Kidney (tissue), 13 donors: ENCODE measurements at regions not wholly inside any gene's neighbourhood (a gene's known extent, or its start where the extent isn't known, plus 50 kb on each side); places are given as distances from the start of the nearest gene placed in this dataset.

Source experiments
- DNase-seq, 5 donors: peaks; one replicate each; pipeline ENCODE4 v3.0.0-alpha.2; 2013 to 2020
- FAIRE-seq: peaks from 2 replicates; lab custom pipeline; 2012; peaks lifted over from hg19 to GRCh38; lab: Jason Lieb, UNC
- H3K27ac ChIP-seq, 2 donors: one replicate each; pipeline ENCODE4 v1.7.0; 2013; ENCODE audit warnings: low read depth in 2 of 2, low read length in 2 of 2, inconsistent platforms in 1 of 2
- H3K27me3 ChIP-seq: one replicate; pipeline ENCODE4 v1.7.1; 2013; ENCODE audit warnings: low read length, inconsistent platforms; ENCODE audit not compliant: control insufficient read depth, insufficient read depth
- H3K36me3 ChIP-seq, 3 donors: one replicate each; pipeline versions ENCODE4 v1.7.0 to v1.7.1; 2013; ENCODE audit warnings: low read length in 3 of 3, control low read depth in 1 of 3, inconsistent platforms in 1 of 3; ENCODE audit not compliant: insufficient read depth in 3 of 3, control insufficient read depth in 2 of 3
- H3K4me1 ChIP-seq, 3 donors: one replicate each; pipeline versions ENCODE4 v1.7.0 to v1.7.1; 2013; ENCODE audit warnings: low read length in 3 of 3, inconsistent platforms in 1 of 3, low read depth in 1 of 3; ENCODE audit not compliant: control insufficient read depth in 2 of 3, insufficient read depth in 2 of 3
- H3K4me3 ChIP-seq, 3 donors: one replicate each; pipeline versions ENCODE4 v1.7.0 to v1.8.1; 2013; ENCODE audit warnings: low read length in 3 of 3, control low read depth in 1 of 3, inconsistent platforms in 1 of 3
- H3K9ac ChIP-seq, 3 donors: one replicate each; pipeline versions ENCODE4 v1.7.0 to v1.7.1; 2013; ENCODE audit warnings: low read length in 3 of 3, control low read depth in 1 of 3, inconsistent platforms in 1 of 3
- H3K9me3 ChIP-seq, 3 donors: one replicate each; pipeline versions ENCODE4 v1.7.0 to v1.7.1; 2013; ENCODE audit warnings: low read length in 3 of 3, control low read depth in 1 of 3, inconsistent platforms in 1 of 3; ENCODE audit not compliant: control insufficient read depth in 2 of 3, insufficient read depth in 1 of 3
- CTCF ChIP-seq: IDR thresholded peaks from 3 replicates; pipeline ENCODE4 v1.5.1; 2012; ENCODE audit warnings: mild to moderate bottlenecking, moderate library complexity, borderline replicate concordance; ENCODE audit not compliant: insufficient read depth; ENCODE audit errors: extremely low read depth
- intact Hi-C: fragments of 100-400 bp; cut with DNase I; formaldehyde crosslinking; loops from one replicate; pipeline ENCODE4 v1.11.1; 2022
- donor health status: control.
- donor health status: control.
- donor health status: control.
- donor health status: control.
- donor health status: control.
- donor health status: DM: yes; HTN: yes; CAD: no.
- donor health status: Normal renal cell carcinoma (clear cell type).

GRCh38 chr9:23232831-23233230 lies 593.2 kb downstream of the ELAVL2 start:
- FAIRE-seq (no peak), DNase-seq (no peak)
- TF ChIP-seq CTCF, result no peak
- H3K4me1 ChIP-seq, result no peaks in the 10 kb centered on the region
- intact Hi-C loops, result no loop called here
- no peaks in the 10 kb centered on the region for H3K27me3 ChIP-seq
- H3K9me3 ChIP-seq, result no peaks in the 10 kb centered on the region
- no peak overlapping the region for H3K9ac ChIP-seq
- H3K4me3 ChIP-seq, result no peak overlapping the region
- H3K36me3 ChIP-seq, result no peaks in the 10 kb centered on the region
- no peak overlapping the region for H3K27ac ChIP-seq

GRCh38 chr9:23243523-23243922 lies 582.5 kb downstream of the ELAVL2 start:
- TF ChIP-seq CTCF, result no peak
- DNase-seq, result no peak
- Histone ChIP-seq H3K9me3 (peaks cover 0 to 8% (median 4%) of the 10 kb centered on the region in 3 donors), H3K36me3 (no peaks in the 10 kb centered on the region), H3K4me1 (no peaks in the 10 kb centered on the region), H3K4me3 (no peak overlapping the region), H3K27me3 (no peaks in the 10 kb centered on the region), H3K27ac (no peak overlapping the region), H3K9ac (no peak overlapping the region)
- no peak for FAIRE-seq
- intact Hi-C loops, result no loop called here

GRCh38 chr9:23245067-23245466 lies 581.0 kb downstream of the ELAVL2 start:
- intact Hi-C loops, result no loop called here
- Histone ChIP-seq H3K36me3 (no peaks in the 10 kb centered on the region), H3K9ac (no peak overlapping the region), H3K27me3 (no peaks in the 10 kb centered on the region), H3K27ac (no peak overlapping the region), H3K4me1 (no peaks in the 10 kb centered on the region), H3K4me3 (no peak overlapping the region), H3K9me3 (peaks cover 0 to 2% (median 0%) of the 10 kb centered on the region in 3 donors)
- no peak for TF ChIP-seq CTCF
- FAIRE-seq (no peak), DNase-seq (no peak)

DNA sequence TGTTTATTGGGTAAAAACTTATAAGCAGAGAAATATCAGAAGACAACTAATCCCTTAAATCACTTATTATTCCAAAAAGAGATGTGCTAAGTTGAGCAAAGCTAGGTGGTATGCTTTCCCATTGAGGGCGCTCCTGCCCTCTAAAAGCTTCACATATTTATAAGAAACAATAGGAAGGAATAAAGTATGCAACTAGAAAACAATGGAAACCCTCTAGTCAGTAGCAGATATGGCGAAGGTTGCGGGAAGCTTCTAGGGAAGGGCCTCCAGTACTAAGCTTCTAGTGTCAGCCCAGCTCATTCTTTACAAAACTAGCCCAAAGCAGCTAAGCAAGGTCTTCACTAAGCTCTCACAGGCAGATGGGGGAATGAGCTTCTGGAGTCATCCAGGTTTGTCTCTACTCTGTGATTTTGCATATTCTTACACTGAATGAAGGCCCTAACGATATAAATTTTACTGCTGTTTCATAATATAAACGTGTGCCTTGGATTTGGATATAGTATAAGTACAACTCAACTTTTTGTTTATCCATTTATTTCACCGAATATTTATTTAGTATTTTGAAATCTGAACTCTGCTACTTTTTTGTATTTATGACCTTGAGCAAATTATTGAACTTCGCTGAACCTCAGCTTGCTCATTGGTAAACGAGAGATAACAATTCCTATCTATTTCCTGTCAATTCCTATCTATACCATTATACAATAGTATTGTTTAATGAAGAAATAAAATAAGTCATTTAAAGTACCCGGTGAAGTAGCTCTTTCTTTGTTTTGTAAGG lies 571.4 kb downstream of the ELAVL2 start:
- Histone ChIP-seq H3K27me3 (no peaks in the 10 kb centered on the region), H3K4me3 (no peak overlapping the region), H3K9me3 (no peaks in the 10 kb centered on the region), H3K36me3 (no peaks in the 10 kb centered on the region), H3K4me1 (no peaks in the 10 kb centered on the region), H3K9ac (no peak overlapping the region), H3K27ac (no peak overlapping the region)
- FAIRE-seq, result no peak
- no peak for DNase-seq
- no peak for TF ChIP-seq CTCF
- intact Hi-C loops, result no loop called here
